ENCODE measurements at regions not wholly inside any gene's neighbourhood (a gene's known extent, or its start where the extent isn't known, plus 50 kb on each side); places are given as distances from the start of the nearest gene placed in this dataset.
A peak's percentile ranks its signal among the peaks of the same experiment; 100 is the strongest.
"Not testable (repeated sequence)": the region's sequence is repeated elsewhere in the genome, so short reads cannot be mapped to it uniquely, and the experiment has no call there.

DNA sequence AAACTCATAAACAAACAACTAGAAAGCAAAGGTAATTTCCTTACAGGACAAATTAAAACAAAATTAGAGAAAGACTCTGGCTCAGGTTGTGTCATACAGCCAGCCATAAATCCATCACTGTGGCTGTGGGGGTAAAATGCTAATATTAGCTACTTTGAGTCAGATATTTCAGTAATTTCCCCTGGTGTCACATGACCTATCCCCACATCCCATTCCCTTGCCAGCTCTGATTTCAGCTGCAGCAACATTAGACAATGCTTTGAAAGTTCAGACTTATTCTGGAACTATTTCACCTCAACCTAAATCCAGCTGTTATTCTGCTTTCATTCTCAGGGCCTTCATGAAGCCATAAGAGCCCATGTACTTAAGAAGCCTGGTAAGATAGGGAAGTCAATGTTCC lies 55.3 kb downstream of the RPL10L start:
- DNase-seq (ENCODE audit: low read depth) = peak; percentile 23

DNA sequence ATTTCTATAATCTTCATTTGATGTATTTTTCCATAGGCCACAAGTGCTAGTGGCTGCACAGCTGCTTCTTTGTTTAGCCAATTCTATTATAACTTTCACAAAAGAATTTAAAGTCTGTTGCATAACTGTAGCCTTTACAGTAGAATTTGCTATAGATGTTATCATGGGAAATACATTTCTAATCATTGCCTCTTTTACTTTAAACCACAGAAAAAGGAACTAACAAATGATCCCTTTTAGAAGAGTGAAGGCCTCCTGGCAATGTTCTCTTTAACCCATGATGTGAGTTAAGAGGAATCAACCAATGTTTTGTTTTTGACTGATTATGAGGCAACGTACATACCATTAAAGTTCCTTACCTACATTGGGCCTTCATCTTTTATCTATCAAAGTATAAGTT lies 68.8 kb downstream of the RPL10L start:
- DNase-seq (ENCODE audit: low read depth) = no peak

DNA sequence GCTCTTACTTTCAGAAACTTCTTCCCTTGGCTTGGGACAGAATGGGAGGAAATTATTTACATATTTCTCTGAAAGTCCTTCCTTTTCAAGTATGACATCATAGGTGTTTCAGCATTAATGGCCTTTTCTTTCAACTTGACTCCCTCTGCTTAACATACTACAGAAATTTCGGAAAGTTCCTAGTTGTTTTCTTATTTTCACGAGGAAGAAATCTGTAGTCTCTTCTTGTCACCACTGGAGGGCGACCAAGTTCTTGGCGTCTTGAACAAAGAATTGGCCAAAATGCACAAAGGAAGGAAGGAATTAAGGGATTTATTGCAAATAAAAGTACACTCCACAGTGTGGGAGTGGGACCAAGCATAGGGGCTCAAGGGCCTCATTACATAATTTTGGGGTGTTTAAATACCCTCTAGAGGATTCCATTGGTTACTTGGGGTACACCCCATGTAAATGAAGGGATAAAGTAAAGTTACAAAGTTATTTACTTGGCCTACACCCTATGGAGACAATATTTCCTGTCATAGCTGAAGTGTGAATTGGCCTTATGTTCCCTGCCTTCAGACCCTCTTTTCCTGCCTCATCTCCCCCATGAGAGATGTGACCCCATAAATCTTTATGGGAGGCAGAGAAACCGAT lies 70.4 kb downstream of the RPL10L start:
- DNase-seq (ENCODE audit: low read depth) = peak; percentile 30

DNA sequence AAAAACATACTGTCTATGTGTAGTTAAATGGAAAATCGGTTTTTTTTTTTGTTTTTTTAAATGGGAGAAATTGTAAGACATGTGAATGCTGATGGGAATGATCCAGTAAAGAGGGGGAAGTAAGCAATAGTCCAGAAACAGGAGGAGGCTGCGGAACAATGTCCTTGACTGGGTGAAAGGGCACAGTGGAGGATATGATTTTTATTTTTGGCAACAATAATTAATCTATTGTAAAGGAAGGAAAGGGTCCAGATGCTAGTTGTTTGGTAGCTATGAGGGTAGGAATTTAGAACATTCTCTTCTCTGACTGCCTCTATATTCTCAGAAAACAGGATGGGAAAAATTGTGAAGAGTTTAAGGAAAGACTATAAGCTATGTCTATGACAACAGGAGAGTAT lies 76.6 kb downstream of the RPL10L start:
- no peak for DNase-seq (ENCODE audit: low read depth)

DNA sequence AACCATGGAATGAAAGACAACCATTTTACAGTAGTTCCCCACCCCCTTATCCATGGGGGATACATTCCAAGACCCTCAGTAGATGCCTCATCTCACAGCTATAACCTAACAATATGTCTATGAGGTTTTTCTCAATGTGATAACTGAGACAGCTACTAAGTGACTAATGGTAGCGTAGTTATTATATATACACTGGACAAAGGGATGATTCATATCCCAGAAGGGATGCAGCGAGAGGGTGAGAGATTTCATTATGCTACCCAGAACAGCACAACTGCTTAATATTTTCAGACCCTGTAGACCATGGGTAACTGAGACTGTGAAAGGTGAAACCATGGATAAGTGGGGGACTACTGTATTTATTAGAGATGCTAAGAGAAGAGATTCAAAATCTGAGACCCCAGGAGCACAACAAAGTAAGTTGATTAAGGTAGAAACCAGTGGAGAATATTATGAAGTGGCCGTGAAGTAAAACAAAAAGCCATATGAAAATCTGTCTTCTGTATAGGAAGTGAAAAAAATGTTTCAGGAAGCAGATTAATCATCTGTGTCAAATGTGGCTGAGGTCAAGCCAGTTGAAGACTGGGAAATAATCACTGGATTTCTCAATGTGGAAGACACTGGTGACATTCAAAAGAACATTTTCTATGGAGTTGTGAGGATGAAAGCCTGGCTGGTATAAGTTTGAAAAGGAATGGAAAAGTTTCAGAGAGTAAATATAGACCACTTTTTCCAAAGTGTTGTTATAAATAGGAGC lies 77.2 kb downstream of the RPL10L start:
- no peak for DNase-seq (ENCODE audit: low read depth)

DNA sequence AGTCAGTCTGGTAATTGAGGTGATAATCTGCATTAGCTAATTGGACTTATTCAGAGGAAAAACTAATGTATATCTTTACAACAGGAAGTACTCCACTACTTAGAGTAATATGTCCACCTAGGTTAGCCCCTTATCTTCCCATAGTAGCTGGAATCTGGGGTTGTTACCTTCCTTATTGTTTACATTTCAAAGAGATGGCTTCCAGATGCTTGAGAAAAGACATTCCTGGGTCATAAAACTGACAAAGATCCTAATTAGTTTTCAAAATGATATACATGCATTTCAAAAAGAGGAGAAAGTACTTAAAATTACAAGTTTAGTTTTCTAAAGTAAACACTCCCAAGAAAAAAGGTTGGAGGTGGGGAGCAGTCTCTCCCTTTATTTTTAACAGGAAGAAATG lies 78.1 kb downstream of the RPL10L start:
- no peak for DNase-seq (ENCODE audit: low read depth)

DNA sequence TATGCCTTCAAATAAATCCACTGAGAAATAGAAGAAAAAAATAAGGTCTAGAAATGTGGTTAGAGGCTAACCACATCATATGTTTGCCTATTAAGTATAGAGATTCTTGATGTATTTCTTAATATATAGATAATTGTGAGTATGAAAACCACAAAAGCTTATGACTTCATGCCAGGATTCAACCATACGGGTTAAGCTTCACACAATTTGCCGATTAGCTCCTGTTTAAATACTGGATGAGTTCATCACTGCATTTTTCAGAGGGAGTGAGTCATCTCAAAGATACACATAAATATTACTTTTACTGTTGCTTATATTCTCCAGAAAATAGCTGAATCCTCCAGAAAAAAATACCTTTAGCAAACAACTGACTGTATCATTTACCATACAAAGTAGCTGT lies 79.6 kb downstream of the RPL10L start:
- no peak for DNase-seq (ENCODE audit: low read depth)

DNA sequence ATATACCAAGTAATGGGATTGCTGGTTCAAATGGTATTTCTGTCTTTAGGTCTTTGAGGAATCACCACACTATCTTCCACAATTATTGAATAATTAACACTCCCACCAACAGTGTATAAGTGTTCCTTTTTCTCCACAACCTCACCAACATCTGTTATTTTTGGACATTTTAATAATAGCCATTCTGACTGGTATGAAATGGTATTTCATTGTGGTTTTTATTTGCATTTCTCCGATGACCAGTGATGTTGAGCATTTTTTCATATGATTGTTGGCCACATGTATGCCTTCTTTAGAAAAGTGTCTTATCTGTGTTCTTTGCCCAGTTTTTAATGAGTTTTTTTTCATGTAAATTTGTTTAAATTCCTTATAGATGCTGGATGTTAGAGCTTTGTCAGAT lies 83.4 kb downstream of the RPL10L start:
- DNase-seq (ENCODE audit: low read depth) = not testable (repeated sequence)

DNA sequence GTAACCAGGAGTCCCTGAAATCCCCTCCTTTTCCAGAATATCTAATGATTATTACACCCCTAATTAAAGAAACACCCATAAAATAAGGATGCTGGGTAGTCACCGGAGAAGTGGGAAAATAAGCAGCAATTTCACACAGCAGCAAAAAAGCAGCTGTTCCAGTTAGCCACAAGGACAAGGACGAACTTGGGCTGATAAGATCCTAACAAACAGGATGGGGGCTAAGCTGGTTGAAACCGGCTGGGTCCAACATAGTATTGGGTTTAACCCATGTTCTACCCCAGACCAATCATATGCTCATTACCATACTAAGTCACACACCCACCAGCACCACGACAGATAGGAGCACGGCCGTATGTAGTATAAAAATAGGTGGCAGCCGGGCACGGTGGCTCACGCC lies 100.7 kb downstream of the RPL10L start:
- no peak for DNase-seq (ENCODE audit: low read depth)

DNA sequence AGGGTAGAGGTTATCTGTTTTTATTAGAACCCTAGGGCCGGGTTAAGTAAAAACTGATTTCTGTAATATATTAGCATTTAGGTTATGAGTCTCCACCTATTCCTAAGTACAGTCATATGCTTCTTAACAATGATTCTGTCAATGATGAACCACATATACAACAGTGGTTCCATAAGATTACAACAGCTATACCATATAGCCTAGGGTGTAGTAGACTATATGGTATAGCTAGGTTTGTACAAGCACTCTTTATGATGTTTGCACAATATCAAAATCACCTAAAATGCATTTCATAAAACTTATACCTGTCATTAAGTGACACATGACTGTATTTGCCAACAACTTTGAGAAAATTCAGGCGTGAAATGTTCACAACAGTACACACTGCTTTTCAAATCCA lies 110.6 kb downstream of the RPL10L start:
- no peak for DNase-seq (ENCODE audit: low read depth)

DNA sequence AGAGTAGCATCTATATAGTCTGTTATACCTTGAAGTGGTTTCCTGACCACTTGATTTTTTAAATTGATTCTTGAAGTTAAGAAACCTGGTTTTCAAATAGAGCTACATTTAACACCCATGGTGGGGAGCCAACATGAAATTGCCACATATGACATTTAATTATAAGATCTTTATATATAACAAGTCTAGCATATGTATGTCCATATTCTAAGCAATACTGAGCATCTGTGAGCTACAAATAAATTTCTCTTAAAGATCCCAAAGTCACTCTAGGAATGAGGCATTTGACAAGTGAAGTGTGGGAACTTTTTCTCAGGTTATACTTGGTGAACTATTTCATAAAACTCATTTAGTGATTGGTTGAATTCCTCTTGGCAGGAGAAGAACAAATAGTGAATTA lies 132.5 kb downstream of the RPL10L start:
- no peak for DNase-seq (ENCODE audit: low read depth)

DNA sequence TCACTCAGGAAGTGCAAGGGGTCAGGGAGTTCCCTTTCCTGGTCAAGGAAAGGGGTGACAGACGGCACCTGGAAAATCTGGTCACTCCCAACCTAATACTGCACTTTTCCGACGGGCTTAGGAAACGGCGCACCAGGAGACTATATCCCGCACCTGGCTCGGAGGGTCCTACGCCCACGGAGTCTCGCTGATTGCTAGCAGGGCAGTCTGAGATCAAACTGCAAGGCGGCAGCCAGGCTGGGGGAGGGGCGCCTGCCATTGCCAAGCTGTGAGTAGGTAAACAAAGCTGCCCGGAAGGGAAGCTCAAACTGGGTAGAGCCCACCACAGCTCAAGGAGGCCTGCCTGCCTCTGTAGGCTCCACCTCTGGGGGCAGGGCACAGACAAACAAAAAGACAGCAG lies 142.8 kb downstream of the RPL10L start:
- DNase-seq (ENCODE audit: low read depth) = not testable (repeated sequence)

DNA sequence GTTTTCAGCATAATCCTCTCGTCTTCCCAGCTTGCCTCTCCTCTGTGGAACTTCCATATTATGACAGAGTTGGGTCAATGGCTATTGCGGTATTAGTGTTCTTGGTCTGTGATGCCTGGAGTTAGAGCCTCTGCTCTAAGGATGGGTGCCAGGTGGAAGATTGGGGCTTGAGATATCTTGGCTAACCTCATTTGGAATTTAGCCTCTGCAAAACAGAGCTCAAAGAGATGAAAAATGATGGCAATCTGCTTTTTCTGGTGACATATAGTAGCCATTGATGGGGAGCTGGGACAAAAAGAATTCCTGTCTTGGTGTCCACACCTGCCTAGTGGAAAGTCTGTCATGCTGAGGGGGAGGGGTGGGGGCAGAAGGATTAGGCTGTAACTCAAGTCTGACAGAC lies 152.1 kb downstream of the RPL10L start:
- DNase-seq (ENCODE audit: low read depth) = no peak

DNA sequence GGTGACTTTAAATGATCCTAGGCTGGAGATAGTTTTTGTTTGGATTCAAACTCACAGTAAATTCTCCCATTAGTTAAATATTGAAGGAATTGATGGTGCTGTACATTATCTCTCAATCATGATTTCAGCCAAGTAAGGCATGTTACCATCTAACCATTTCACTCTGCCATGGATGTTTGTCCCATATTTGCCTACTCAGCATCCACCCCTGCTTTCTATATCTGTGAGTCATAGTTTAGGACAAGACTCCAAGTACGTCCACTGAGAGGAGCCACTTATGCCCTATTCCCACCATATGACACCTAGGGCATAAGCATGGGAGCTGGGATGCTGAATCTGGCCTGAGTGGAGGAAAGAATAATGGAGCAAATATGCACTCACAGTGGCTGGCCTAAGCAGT lies 155.2 kb downstream of the RPL10L start:
- DNase-seq (ENCODE audit: low read depth) = no peak

DNA sequence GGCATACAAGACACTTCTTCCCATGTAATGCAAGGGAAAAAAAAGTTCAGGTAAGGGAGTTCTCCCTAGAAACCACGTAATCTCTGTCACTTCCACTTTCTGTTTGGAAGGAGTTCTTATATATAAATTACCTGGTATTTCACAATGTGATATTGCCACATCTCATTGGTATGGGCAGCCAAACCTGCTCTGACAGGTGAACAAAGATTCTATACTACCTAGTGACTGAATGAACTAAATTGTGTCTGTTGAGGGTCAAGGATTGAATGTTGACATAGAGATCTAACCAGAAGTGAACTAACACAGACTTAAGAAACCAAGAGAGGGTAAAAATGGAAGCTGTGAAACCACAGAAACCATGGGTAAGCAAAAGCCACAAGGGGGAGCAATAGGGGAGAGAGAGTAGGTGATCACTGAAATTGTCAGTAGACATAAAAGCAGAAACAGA lies 161.3 kb downstream of the RPL10L start:
- peak; percentile 0 for DNase-seq (ENCODE audit: low read depth)

DNA sequence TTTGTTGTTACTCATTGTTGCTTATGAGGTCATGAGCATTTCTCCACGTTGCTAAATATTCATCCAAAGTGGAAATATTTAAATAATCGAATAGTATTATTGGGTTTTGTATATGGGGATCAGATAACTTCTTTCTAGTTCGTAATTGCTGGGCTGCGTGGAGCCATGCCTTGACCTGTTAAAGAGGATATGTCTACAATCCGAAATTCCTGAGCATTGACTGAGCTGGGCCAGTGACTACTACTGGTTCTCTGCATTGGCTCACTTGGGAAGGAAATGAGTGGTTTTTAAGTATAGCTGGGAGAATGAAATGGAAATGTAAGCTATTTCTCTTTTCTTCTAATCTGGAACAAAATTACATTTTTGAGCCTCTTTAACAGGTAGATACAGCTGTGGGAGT lies 163.2 kb downstream of the RPL10L start:
- DNase-seq (ENCODE audit: low read depth) = no peak

DNA sequence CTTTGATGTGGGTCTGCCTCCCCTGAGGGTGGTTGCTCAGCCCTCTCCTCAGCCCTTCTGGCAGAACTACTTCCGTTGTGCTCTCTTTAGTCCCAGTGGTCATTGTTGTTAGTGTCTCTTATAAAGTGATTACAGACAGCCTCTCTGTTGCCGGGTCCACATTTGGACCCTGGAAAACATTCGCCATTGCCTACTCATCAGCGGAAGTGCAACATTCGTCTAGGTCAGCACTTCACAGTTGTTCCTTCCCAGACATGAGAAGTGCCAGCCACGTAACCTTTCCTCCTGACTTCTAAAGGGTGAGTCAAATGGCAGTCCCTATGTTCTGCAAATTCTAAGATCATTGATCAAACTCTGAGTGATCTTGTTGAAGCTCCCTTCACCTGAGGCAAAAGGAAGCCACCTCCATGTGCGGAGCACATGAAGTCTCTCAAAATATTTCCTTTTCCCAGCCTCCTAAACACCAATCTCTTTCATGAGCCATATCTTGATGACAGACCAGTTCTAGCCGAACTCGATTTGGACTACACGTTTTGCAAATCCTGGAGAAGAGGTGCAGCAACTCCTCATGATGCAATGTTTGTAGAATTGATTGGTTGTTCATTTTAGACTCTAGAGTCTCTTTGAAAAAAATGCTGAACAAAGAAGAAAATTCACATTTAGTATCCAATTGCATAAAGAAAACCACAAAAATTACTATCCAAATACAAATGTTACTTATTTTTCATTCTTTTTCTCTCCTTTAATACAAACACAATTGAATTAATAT lies 163.8 kb downstream of the RPL10L start:
- no peak for DNase-seq (ENCODE audit: low read depth)

DNA sequence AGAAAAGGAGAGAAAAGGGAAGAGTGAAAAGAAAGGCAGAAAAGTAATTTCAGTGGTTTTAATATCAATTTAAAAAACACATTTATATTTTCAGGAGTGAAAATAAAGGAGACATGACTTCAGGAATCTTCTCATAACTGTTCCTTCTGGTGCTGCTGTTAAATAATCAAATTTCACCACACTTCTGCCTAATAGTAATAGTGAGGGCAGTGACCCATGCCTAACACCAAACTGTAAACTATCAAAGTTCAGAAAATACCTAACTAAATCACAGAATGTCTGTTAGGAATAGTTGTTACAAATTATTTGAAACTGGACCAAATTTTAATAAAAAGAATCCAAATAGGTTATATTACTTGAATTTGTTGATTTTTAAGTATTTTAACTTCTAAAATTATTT lies 169.4 kb downstream of the RPL10L start:
- DNase-seq (ENCODE audit: low read depth) = no peak

DNA sequence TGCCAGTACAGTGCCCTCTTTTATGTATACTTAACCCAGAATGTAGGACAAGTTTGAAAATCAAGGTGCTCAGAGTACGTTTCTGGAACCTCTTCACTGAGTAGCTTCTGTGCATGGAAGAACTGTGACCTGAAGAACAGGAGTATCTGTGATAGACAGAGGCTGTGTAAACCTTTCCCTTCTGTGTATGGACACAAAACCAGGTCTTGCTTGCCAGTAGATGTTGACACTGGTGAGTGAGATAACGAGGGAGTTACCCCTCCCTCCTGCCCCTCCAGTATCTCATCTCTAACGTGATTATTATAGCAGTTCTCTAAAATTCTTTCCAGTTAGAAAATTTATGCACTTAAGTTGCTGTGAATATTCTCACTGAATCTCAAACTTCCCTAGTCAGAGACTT lies 170.8 kb downstream of the RPL10L start:
- no peak for DNase-seq (ENCODE audit: low read depth)

DNA sequence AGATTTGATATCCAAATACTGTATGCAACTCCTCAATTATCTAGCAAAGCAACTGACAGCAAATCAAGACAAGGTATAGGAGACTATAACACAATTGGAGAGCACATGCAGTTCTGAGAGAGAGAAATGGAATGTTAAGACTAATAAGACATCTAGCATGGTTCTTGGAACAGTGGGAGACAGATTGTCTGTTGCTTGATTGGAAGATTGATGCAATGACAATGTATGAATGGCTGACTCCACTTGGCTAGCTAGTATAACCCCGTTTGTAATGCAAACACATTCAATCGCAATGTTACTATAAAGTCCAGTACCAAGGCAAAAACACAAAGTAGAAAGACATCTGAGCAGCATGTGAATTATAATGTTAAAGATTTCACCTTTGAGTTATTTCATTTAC lies 179.3 kb downstream of the RPL10L start:
- no peak for DNase-seq (ENCODE audit: low read depth)

DNA sequence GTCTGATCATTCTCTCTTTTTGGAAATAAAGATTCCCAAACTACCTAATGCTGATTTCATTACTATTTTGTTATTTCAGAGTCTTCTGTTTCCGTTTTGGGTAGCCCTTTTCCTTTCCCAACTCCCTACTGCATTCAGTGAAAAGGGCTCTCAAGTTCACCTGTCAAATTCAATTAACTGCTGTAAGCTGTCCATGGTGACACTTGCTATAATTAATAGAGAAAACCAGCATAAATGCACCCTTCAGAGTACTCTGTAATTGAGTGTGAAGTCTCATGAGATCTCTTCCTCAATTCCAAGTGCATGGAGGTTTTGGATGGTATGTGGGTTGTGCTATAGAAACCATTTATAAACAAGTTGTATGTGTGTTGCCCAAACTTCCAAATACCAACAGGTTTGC lies 187.2 kb downstream of the RPL10L start:
- DNase-seq (ENCODE audit: low read depth) = no peak

DNA sequence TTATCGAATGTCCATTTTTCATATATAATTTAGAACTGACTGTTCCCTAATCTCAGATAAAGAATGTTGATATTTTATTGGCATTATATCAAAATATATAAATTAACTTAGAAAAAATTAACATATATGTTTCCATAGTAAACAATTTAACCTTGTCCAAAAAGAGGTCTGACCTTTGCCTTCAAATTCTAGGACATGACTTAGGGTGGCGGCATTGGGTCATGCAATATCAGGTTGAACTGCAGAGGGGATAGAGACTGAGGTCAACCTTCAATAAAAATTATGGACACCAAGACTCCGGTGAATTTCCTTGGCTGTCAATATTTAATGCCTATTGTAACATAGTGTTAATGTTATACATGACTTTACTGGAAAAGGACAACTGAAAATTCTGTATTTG lies 199.8 kb downstream of the RPL10L start:
- DNase-seq (ENCODE audit: low read depth) = no peak
